LoVo (cell line): ENCODE measurements at regions not wholly inside any gene's neighbourhood (a gene's known extent, or its start where the extent isn't known, plus 50 kb on each side); places are given as distances from the start of the nearest gene placed in this dataset.
"Not testable (repeated sequence)": the region's sequence is repeated elsewhere in the genome, so short reads cannot be mapped to it uniquely, and the experiment has no call there.

Experiments
- DNase-seq: peaks from one replicate; pipeline ENCODE4 v3.0.0-alpha.2; 2016; ENCODE audit warnings: low spot score

GRCh38 chr6:74408844-74409243, 712.8 kb downstream of the CD109 start:
- no peak for DNase-seq

- DNase-seq = no peak
Observed at GRCh38 chr6:74404366-74404765, 708.4 kb downstream of the CD109 start.

GRCh38 chr6:74402781-74403180, 706.8 kb downstream of the CD109 start:
- no peak for DNase-seq

GRCh38 chr6:74378437-74378836, 682.4 kb downstream of the CD109 start:
- not testable (repeated sequence) for DNase-seq

GRCh38 chr6:74369556-74369993, 673.6 kb downstream of the CD109 start:
- no peak for DNase-seq

GRCh38 chr6:74368746-74369145, 672.7 kb downstream of the CD109 start:
- DNase-seq = no peak

- no peak for DNase-seq
Observed at GRCh38 chr6:74366634-74367033, 670.6 kb downstream of the CD109 start.

- no peak for DNase-seq
Observed at GRCh38 chr6:74362391-74362790, 666.4 kb downstream of the CD109 start.

- no peak for DNase-seq
Observed at GRCh38 chr6:74357321-74357720, 661.3 kb downstream of the CD109 start.

GRCh38 chr6:74356391-74356790, 660.4 kb downstream of the CD109 start:
- DNase-seq = no peak

GRCh38 chr6:74346936-74347535, 651.0 kb downstream of the CD109 start:
- DNase-seq = no peak

- DNase-seq = no peak
Observed at GRCh38 chr6:74343804-74344203, 647.8 kb downstream of the CD109 start.

- not testable (repeated sequence) for DNase-seq
Observed at GRCh38 chr6:74343321-74343720, 647.3 kb downstream of the CD109 start.

GRCh38 chr6:74334722-74335121, 638.7 kb downstream of the CD109 start:
- no peak for DNase-seq

GRCh38 chr6:74333406-74333805, 637.4 kb downstream of the CD109 start:
- DNase-seq = no peak

GRCh38 chr6:74320715-74321114, 624.7 kb downstream of the CD109 start:
- no peak for DNase-seq

- no peak for DNase-seq
Observed at GRCh38 chr6:74320074-74320473, 624.1 kb downstream of the CD109 start.

- no peak for DNase-seq
Observed at GRCh38 chr6:74319292-74319691, 623.3 kb downstream of the CD109 start.

GRCh38 chr6:74318738-74319137, 622.7 kb downstream of the CD109 start:
- no peak for DNase-seq

GRCh38 chr6:74312081-74312480, 616.1 kb downstream of the CD109 start:
- no peak for DNase-seq

- DNase-seq = no peak
Observed at GRCh38 chr6:74311431-74311830, 615.4 kb downstream of the CD109 start.

- DNase-seq = no peak
Observed at GRCh38 chr6:74289884-74290283, 593.9 kb downstream of the CD109 start.

- DNase-seq = no peak
Observed at GRCh38 chr6:74287932-74288331, 591.9 kb downstream of the CD109 start.

GRCh38 chr6:74287441-74287840, 591.4 kb downstream of the CD109 start:
- DNase-seq = no peak

- DNase-seq = no peak
Observed at GRCh38 chr6:74284284-74284683, 588.3 kb downstream of the CD109 start.
